ENCODE measurements at regions not wholly inside any gene's neighbourhood (a gene's known extent, or its start where the extent isn't known, plus 50 kb on each side); places are given as distances from the start of the nearest gene placed in this dataset.

- TF ChIP-seq CTCF (IDR thresholded peaks at IDR 0.05) (no peak), POLR2A (IDR thresholded peaks at IDR 0.05) (no peak)
Observed at GRCh38 chr5:9865574-9865973, 235.4 kb upstream of the TAS2R1 start.
